GM18508 (cell line): ENCODE measurements at regions not wholly inside any gene's neighbourhood (a gene's known extent, or its start where the extent isn't known, plus 50 kb on each side); places are given as distances from the start of the nearest gene placed in this dataset.

Source experiments
- ATAC-seq: cut with Tn5 transposase; IDR thresholded peaks from one replicate; pipeline ENCODE4 v1.9.1; 2021; ENCODE audit warnings: moderate number of reproducible peaks; ENCODE audit not compliant: insufficient read depth, unreplicated experiment

GRCh38 chr6:66948106-66948505 is 1241.1 kb upstream of the EYS start:
- no peak for ATAC-seq

GRCh38 chr6:66940003-66940402 is 1233.0 kb upstream of the EYS start:
- no peak for ATAC-seq

DNA sequence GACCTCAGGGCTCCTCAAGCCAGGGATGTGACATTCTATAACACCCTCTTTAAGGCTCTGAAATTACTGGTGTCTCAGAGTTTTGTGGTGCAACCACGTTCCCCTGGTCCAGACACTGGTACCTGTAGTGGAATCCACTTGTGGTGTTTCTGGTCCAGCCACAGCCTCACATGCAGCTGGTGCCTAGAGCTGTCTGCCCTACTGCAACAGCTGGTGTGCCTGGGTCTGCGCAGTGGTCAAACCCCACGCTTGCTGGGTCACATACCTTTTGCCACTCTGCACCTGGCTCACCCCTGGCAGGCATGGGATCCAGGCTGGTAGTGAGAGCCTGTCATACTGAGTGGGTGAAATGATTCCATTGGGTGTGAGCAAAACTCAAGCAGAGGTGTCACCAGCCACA is 1230.2 kb upstream of the EYS start:
- no peak for ATAC-seq

DNA sequence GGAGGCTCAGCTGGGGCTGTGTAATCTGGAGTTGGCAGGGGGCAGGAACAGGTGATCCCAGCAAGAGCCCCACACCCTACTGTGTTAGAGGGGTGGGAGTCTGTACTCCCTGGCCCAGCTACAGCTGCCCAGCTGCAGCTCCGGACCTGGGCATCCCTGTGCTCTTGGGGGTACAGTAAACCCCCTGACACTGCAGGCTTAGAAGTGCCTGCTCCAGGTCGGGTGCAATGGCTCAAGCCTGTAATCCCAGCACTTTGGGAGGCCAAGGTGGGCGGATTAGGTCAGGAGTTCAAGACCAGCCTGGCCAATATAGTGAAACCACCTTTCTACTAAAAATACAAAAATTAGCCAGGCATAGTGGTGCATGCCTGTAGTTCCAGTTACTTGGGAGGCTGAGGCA is 1228.6 kb upstream of the EYS start:
- ATAC-seq = no peak

GRCh38 chr6:66931787-66932186 is 1224.8 kb upstream of the EYS start:
- ATAC-seq = no peak

GRCh38 chr6:66930559-66931290 is 1223.7 kb upstream of the EYS start:
- ATAC-seq = no peak

- no peak for ATAC-seq
Measured at GRCh38 chr6:66926060-66926459, 1219.0 kb upstream of the EYS start.

GRCh38 chr6:66913657-66914056 is 1206.6 kb upstream of the EYS start:
- no peak for ATAC-seq

GRCh38 chr6:66902457-66902856 is 1195.4 kb upstream of the EYS start:
- ATAC-seq = no peak

DNA sequence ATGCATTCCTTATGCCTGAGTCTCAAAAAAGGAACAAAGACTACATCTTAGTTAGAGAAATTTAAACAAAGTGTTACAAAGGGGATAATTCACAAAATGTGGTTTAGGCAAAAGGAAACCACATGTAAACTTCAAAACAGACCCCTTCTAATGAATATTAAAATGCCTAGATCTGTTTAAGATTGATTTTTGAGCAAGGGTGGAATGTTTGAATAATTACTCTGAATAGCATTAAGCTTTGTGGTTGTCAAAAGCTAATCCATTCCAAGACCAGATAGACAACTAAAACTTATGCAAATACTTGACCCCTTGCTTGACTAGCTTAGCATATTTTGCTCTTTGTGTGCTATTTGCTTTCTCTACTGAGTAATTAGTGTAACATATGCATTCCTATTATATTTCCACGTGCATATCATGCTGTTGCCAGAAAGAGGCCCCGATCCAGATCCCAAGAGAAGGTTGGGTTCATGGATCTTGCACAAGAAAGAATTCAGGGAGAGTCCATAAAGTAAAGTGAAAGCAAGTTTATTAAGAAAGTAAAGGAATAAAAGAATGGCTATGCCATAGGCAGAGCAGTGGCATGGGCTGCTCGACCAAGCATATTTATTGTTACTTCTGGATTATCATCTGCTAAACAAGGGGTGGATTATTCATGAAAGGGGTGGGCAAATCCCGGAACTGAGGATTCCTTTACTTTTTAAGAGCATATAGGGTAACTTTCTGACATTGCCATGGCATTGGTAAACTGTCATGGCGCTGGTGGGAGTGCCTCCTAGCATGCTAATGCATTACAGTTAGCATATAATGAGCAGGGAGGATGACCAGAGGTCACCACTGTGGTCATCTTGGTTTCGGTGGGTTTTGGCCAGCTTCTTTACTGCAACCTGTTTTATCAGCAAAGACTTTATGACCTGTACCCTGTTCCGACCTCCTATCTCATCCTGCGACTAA is 1193.4 kb upstream of the EYS start:
- ATAC-seq = no peak

DNA sequence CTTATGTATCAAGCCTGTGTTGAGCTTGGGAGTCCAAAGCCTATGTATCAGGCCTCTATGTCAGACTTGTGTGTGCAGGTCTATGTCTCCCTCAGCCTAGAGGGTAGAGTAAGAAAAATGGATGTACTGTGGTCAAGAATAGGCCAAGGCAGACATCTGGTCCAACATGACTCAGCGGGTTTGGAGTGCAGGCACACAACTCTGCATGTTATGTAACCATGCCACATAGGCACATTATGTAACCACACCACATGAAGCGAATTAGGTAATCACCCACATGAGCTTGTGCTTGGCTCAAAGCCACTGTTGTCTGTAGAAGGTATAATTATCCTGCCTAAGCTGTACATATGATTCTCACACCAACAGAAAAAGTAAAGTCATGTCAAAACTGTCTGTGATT is 1190.5 kb upstream of the EYS start:
- ATAC-seq = no peak

GRCh38 chr6:66896415-66896814 is 1189.4 kb upstream of the EYS start:
- ATAC-seq = no peak

GRCh38 chr6:66883453-66883852 is 1176.4 kb upstream of the EYS start:
- ATAC-seq = no peak

DNA sequence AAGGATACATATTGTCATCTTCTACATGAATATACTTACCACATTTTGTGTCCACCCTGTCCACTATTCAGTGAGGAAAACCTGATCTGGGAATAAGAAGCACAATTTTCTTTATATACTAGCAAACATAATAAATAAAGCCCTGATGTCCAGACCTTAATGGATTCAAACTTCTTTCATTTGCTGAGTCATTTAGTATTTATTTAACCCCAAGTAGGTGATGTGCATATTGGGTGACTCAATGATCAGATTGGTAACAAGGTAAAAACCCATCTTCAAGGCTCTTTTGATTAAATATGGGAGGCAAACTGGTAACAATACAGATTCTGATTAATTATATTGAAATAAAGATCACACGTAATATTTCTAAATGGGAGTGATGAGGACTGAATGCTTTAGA is 1159.8 kb upstream of the EYS start:
- no peak for ATAC-seq

- no peak for ATAC-seq
Measured at GRCh38 chr6:66865771-66866170, 1158.7 kb upstream of the EYS start.

GRCh38 chr6:66861007-66861541 is 1154.0 kb upstream of the EYS start:
- ATAC-seq = no peak

- no peak for ATAC-seq
Measured at GRCh38 chr6:66860328-66860727, 1153.3 kb upstream of the EYS start.

- no peak for ATAC-seq
Measured at GRCh38 chr6:66858196-66858595, 1151.2 kb upstream of the EYS start.

DNA sequence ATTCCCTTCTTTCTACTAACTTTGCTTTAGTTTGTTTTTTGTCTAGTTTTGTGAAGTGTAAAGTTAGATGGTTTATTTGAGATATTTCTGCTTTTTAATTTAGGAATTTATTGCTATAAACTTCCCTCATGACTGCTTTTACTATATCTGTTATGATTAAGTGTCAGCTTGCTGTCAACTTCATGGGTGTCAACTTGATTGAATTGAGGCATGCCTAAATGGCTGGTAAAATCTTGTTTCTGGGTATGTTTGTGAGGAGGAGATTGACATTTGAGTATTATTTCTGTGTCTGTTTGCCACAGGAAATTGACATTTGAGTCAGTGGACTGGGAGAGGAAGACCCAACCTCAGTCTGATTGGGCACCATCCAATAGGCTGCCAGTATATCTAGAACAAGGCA is 1147.0 kb upstream of the EYS start:
- no peak for ATAC-seq

GRCh38 chr6:66851930-66852329 is 1144.9 kb upstream of the EYS start:
- ATAC-seq = no peak

- no peak for ATAC-seq
Measured at GRCh38 chr6:66849843-66850242, 1142.8 kb upstream of the EYS start.
